Tibial nerve (tissue), 4 donors: ENCODE measurements at regions not wholly inside any gene's neighbourhood (a gene's known extent, or its start where the extent isn't known, plus 50 kb on each side); places are given as distances from the start of the nearest gene placed in this dataset.

Experiments
- DNase-seq, 2 donors: peaks; one replicate each; pipeline ENCODE4 v3.0.0-alpha.2; 2019; ENCODE audit warnings: low spot score in 2 of 2
- H3K27ac ChIP-seq, 4 donors: fragments of 200-600 bp; sonication (generic) in 3 of 4; one replicate each; pipeline ENCODE4 v1.5.1; 2017 to 2019; ENCODE audit warnings: mild to moderate bottlenecking in 1 of 4
- H3K27me3 ChIP-seq, 2 donors: fragments of 200-600 bp; sonication (generic) in 1 of 2; one replicate each; pipeline versions ENCODE4 v1.5.1 to v1.6.0; 2017 to 2019
- H3K36me3 ChIP-seq, 3 donors: fragments of 200-600 bp; sonication (generic); one replicate each; pipeline ENCODE4 v1.5.1; 2018 to 2019
- H3K4me1 ChIP-seq, 4 donors: fragments of 200-600 bp; sonication (generic) in 3 of 4; one replicate each; pipeline ENCODE4 v1.5.1; 2017 to 2019
- H3K4me3 ChIP-seq, 4 donors: fragments of 200-600 bp; sonication (generic) in 3 of 4; one replicate each; pipeline ENCODE4 v1.5.1; 2017 to 2019; ENCODE audit warnings: mild to moderate bottlenecking in 1 of 4, moderate library complexity in 1 of 4
- H3K9me3 ChIP-seq, 4 donors: fragments of 200-600 bp; sonication (generic) in 3 of 4; one replicate each; pipeline ENCODE4 v1.5.1; 2017 to 2019
- EP300 ChIP-seq, 2 donors: sonication (generic); formaldehyde crosslinking; IDR thresholded peaks; one replicate each; pipeline ENCODE4 v1.6.1; 2017; ENCODE audit warnings: antibody characterized with exemption in 2 of 2, mild to moderate bottlenecking in 1 of 2
- POLR2A ChIP-seq, 2 donors: fragments of 450-650 bp; IDR thresholded peaks; one replicate each; pipeline ENCODE4 v1.6.1; 2017; ENCODE audit warnings: antibody characterized with exemption in 2 of 2, mild to moderate bottlenecking in 2 of 2, moderate library complexity in 2 of 2
- WGBS, 2 donors: methylation state at CpG; one replicate each; pipeline ENCODE4 v1.1.5; 2018; 5-methylcytosine and 5-hydroxymethylcytosine counted together
- TF ChIP-seq, protein P1 (sequence below), 5 experiments: fragments of 200-600 bp in 3 of 5; fragments of 450-650 bp in 2 of 5; sonication (generic) in 3 of 5; IDR thresholded peaks; one replicate each; pipeline ENCODE4 v1.5.1; 2016 to 2019; ENCODE audit warnings: antibody characterized with exemption in 5 of 5, mild to moderate bottlenecking in 3 of 5, moderate library complexity in 2 of 5

- Histone ChIP-seq H3K9me3 (no peaks in the 10 kb centered on the region), H3K27ac (no peak overlapping the region), H3K27me3 (no peaks in the 10 kb centered on the region), H3K4me1 (no peaks in the 10 kb centered on the region), H3K4me3 (no peak overlapping the region), H3K36me3 (no peaks in the 10 kb centered on the region)
- no peak for TF ChIP-seq EP300 (IDR thresholded peaks at IDR 0.05)
- no peak for TF ChIP-seq POLR2A (IDR thresholded peaks at IDR 0.05)
- TF ChIP-seq, protein P1, sequence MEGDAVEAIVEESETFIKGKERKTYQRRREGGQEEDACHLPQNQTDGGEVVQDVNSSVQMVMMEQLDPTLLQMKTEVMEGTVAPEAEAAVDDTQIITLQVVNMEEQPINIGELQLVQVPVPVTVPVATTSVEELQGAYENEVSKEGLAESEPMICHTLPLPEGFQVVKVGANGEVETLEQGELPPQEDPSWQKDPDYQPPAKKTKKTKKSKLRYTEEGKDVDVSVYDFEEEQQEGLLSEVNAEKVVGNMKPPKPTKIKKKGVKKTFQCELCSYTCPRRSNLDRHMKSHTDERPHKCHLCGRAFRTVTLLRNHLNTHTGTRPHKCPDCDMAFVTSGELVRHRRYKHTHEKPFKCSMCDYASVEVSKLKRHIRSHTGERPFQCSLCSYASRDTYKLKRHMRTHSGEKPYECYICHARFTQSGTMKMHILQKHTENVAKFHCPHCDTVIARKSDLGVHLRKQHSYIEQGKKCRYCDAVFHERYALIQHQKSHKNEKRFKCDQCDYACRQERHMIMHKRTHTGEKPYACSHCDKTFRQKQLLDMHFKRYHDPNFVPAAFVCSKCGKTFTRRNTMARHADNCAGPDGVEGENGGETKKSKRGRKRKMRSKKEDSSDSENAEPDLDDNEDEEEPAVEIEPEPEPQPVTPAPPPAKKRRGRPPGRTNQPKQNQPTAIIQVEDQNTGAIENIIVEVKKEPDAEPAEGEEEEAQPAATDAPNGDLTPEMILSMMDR (IDR thresholded peaks at IDR 0.05) = no peak
- WGBS, 2 donors = 52 to 56% methylated on average over 3 of the region's 3 CpGs
- DNase-seq = no peak
Observed at GRCh38 chr14:25837551-25837965, 760.3 kb downstream of the NOVA1 start.

- TF ChIP-seq, protein P1 (IDR thresholded peaks at IDR 0.05) = no peak
- TF ChIP-seq EP300 (IDR thresholded peaks at IDR 0.05) = no peak
- TF ChIP-seq POLR2A (IDR thresholded peaks at IDR 0.05) = no peak
- Histone ChIP-seq H3K27ac (no peak overlapping the region), H3K4me1 (no peaks in the 10 kb centered on the region), H3K27me3 (no peaks in the 10 kb centered on the region), H3K4me3 (no peak overlapping the region), H3K9me3 (no peaks in the 10 kb centered on the region), H3K36me3 (no peaks in the 10 kb centered on the region)
- 72 to 79% methylated on average over 3 of the region's 3 CpGs for WGBS, 2 donors
- no peak for DNase-seq
Observed at GRCh38 chr14:25836636-25837035, 761.2 kb downstream of the NOVA1 start.

- Histone ChIP-seq H3K4me3 (no peak overlapping the region), H3K36me3 (no peaks in the 10 kb centered on the region), H3K9me3 (no peaks in the 10 kb centered on the region), H3K4me1 (no peaks in the 10 kb centered on the region), H3K27me3 (no peaks in the 10 kb centered on the region), H3K27ac (no peak overlapping the region)
- WGBS, 2 donors = 57 to 58% methylated on average over 12 of the region's 12 CpGs
- DNase-seq = no peak
- TF ChIP-seq, protein P1 (IDR thresholded peaks at IDR 0.05) = peak in 3 of 5 experiments; percentile 5 to 31 (median 11)
- TF ChIP-seq POLR2A (IDR thresholded peaks at IDR 0.05) = no peak
Observed at GRCh38 chr14:25833341-25834126, 764.3 kb downstream of the NOVA1 start.

DNA sequence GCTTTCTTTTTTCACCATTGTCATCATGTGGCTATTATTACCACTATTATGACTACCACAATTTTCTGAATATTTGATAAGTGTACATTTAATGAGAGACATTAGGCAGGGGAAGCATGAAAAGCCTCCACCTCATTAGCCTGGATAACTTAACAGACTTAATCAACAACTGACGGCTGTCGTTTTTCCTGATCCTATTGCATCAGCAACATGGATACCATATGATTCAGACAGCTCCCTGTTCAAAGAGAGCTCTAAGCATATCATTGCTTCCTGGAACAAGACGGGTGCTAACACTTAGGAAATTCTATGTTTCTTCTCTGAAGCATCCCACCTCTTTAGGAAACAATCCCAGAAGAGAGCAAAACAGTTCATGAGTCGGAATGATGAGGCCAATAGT lies 765.2 kb downstream of the NOVA1 start:
- WGBS, 2 donors = 72 to 78% methylated on average over 4 of the region's 4 CpGs
- no peak for TF ChIP-seq EP300 (IDR thresholded peaks at IDR 0.05)
- TF ChIP-seq POLR2A (IDR thresholded peaks at IDR 0.05) = no peak
- TF ChIP-seq, protein P1 (IDR thresholded peaks at IDR 0.05) = no peak
- DNase-seq = no peak
- Histone ChIP-seq H3K27me3 (no peaks in the 10 kb centered on the region), H3K9me3 (no peaks in the 10 kb centered on the region), H3K4me1 (no peaks in the 10 kb centered on the region), H3K4me3 (no peak overlapping the region), H3K36me3 (no peaks in the 10 kb centered on the region), H3K27ac (no peak overlapping the region)

DNA sequence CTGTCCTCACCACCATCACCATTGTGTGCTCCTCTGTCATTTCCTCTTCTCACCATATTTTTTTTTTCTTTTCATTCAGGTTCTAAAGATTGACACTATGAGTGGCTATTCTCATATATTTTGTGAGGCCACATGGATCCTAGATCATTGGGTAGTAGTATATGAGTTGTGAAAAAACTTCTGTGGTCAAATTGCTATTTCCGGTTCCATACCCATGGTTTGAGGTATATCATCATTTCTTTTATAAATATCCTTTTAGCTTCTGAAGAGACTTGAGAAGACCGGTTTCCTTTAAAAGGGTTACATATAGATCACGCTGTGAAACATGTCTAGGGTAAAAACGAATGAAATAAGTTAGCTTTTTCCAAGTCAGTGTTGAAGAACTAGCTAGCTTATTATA lies 769.3 kb downstream of the NOVA1 start:
- no peak overlapping the region for H3K4me3 ChIP-seq
- H3K36me3 ChIP-seq = no peaks in the 10 kb centered on the region
- H3K27ac ChIP-seq = no peak overlapping the region
- H3K4me1 ChIP-seq = no peaks in the 10 kb centered on the region
- DNase-seq = no peak
- WGBS, 2 donors = 94 to 95% methylated on average over 4 of the region's 4 CpGs
- TF ChIP-seq POLR2A (IDR thresholded peaks at IDR 0.05) (no peak), EP300 (IDR thresholded peaks at IDR 0.05) (no peak)
- TF ChIP-seq, protein P1 (IDR thresholded peaks at IDR 0.05) = no peak
- H3K9me3 ChIP-seq = no peaks in the 10 kb centered on the region
- H3K27me3 ChIP-seq = no peaks in the 10 kb centered on the region
